ENCODE measurements at regions not wholly inside any gene's neighbourhood (a gene's known extent, or its start where the extent isn't known, plus 50 kb on each side); places are given as distances from the start of the nearest gene placed in this dataset.

DNA sequence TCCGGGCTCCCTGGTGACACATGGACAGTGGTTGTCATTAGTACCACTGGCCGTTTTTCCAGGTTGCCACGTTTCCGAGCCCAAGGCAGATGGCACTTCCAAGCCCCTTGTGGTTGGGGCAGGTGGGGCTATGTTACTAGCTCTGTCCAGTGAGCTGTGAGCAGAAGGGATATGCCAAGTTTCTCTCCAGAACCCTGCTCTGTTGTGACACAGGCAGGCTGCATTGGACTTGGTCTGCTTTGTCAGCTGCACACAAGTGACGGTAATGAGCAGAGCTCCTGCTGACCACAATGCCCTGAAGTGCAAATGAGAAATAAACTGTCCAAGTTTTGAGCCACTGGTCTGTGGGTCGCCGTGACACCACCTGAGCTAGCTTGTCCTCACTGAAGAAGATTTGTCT lies 118.8 kb downstream of the GYPC start:
- DNase-seq = no peak

GRCh38 chr2:126775300-126775985 lies 119.5 kb downstream of the GYPC start:
- DNase-seq = no peak

DNA sequence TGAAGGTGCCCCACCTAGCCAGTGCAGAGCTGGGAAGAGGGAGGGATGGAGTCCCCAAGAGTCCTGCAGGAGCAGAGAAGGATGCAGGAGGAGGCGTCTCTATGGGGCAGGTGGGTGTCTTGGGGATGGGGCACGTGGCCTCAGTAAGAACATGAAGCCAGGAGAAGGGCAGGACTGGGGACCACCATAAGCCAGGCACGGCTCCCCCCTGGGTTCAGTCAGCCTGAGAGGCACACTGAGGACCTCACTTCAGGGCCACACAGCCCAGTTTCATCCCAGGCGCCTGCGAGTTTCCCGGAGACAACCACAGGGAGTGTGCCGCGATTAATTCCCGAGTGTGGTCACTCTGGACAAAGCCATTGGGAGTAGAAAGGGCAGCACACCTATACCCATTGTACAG lies 120.3 kb downstream of the GYPC start:
- no peak for DNase-seq

DNA sequence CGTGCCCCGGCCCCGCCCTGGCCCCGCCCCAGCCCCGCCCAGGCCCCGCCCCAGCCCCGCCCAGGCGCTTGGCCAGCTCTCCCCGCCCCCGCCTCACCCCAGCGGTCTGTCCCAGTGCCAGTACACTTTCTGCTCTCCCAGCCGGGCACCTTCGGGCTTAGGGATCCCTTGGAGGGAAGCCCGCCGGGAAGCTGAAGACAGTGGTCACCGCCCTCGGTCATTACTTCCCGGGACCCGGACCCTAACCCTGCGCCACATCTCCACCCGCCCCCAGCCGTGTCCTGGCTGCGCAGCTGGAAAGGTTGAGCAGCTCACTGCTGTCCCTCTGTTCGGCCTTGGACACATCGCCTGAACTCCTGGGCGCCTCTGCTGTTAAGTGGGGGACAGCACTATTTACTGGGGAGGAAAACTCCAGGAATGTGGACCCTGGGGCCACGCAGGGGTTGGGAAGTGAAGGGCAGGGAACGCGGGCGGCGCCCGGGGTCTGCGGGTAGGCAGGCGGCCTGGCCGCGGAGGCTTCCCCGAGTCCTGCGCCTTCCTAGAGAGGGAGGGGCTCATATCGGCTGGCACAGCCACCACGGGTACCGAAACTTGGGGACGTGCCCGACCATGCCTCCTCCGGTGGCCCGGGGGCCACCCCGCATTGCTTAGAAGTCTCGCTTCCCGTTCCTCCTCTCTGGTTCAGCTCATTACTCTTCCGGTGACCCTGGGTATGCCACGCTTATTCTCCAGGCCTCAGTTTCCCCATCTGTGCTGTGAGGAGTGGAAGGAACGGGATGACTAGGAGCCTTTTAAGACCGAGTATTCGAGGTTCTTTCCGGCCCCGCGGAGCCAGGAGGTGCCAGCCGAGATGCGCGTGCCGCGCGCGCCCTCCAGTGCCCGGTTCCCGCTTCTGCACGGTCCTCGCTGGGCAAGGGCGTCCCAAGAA lies 121.0 kb downstream of the GYPC start:
- peak; percentile 61 for DNase-seq

GRCh38 chr2:126777620-126777978 lies 121.1 kb upstream of the TEX51 start:
- DNase-seq = no peak

GRCh38 chr2:126778561-126779501 lies 119.9 kb upstream of the TEX51 start:
- DNase-seq = no peak

- no peak for DNase-seq
Observed at GRCh38 chr2:126781206-126781605, 117.5 kb upstream of the TEX51 start.

- DNase-seq = no peak
Observed at GRCh38 chr2:126781806-126782205, 116.9 kb upstream of the TEX51 start.

- DNase-seq = no peak
Observed at GRCh38 chr2:126782648-126783047, 116.0 kb upstream of the TEX51 start.

- no peak for DNase-seq
Observed at GRCh38 chr2:126783341-126783740, 115.3 kb upstream of the TEX51 start.

DNA sequence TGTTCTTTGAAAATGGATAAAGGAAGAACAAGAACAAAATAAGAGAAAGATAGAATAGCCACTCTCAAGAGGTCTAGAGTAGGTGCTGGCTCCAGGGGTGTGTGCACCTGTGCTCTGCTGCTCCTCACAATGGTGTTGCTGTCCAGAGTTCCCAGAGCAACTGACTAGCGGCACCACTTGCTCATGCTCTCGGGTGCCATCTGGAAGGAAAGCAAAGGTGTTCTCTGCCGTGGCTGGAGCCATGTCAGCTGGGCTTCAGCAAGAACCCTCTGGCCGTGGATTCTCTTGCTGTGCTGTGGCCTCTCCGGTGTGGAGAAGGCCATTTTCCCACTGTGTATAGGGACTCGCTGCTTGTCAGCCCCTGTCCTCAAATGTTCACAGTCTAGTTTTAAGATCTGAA lies 114.6 kb upstream of the TEX51 start:
- DNase-seq = no peak

- no peak for DNase-seq
Observed at GRCh38 chr2:126784621-126785020, 114.1 kb upstream of the TEX51 start.

DNA sequence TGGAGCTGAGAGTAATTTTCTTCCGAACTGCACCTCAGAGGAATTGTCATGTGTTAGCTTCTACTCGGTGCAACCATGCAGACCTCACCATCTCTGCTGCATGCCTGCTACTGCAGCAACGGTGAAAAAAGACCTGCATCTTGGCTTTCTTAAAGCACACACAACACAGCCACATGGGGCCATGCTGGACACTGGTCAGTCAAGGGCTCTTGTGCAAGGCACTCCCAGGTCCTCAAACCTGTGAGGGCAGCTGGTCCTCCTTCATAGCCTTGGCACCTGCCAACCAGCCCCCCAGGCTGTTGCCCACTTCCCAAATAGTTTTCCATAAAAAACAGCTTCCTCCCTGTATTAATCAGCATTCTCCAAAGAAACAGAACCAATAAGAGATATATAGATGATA lies 113.5 kb upstream of the TEX51 start:
- no peak for DNase-seq

- no peak for DNase-seq
Observed at GRCh38 chr2:126785862-126786261, 112.8 kb upstream of the TEX51 start.

DNA sequence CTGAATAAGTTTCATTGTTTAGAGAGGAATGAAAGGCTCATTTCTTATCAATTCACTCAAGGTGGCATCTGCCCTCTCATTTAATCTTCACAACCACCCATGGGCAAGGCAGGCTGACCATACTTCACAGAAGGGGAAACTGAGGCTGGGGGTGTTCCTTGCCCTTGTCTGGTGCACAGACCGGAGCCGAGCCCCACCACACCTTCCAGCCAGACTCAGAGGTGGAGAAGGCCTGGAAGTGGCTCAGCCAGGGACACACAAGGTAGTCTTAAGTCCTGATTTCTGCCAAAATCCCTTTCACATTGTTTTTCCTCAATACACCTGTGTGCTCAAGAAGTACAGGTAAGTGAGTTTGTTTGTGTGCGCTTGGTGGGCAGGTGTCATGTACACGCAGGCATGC lies 111.9 kb upstream of the TEX51 start:
- DNase-seq = no peak

- no peak for DNase-seq
Observed at GRCh38 chr2:126787289-126787688, 111.4 kb upstream of the TEX51 start.

DNA sequence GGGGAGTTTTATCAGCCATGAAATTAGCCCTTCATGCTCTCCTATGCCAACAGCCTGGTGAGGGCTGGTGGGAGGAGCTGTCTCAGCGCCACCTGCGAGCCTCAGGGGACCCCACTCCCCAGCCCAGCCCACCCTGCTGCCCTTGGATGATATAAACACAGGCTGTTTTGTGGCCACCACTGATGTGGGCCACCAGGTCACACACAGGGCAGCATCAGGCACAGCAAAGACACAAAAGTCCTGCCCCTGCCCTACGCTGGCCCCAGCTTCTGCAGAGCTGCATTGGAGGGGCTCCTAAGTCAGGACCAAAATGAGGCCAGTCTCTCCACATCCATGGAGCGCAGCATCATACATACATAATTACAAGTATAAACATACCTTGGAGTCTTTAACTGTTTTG lies 110.6 kb upstream of the TEX51 start:
- DNase-seq = no peak

DNA sequence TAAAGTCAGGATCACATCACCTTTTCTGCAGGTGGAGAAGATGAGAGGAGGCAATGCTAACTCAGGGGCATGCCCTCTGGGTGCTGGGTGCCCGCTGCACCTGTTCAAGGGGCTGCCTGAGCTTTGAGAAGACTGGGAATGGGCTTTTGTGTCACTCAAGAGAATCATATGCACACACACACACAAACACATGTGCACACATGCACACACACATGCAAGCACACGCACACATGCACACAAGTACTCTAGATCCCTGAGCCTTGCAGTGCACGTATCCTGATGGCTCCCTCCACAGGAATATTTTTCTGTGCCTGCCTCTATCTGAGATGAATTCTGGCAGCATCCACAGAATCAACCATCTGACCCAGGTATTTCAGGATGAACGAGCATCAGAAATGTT lies 110.0 kb upstream of the TEX51 start:
- DNase-seq = no peak

DNA sequence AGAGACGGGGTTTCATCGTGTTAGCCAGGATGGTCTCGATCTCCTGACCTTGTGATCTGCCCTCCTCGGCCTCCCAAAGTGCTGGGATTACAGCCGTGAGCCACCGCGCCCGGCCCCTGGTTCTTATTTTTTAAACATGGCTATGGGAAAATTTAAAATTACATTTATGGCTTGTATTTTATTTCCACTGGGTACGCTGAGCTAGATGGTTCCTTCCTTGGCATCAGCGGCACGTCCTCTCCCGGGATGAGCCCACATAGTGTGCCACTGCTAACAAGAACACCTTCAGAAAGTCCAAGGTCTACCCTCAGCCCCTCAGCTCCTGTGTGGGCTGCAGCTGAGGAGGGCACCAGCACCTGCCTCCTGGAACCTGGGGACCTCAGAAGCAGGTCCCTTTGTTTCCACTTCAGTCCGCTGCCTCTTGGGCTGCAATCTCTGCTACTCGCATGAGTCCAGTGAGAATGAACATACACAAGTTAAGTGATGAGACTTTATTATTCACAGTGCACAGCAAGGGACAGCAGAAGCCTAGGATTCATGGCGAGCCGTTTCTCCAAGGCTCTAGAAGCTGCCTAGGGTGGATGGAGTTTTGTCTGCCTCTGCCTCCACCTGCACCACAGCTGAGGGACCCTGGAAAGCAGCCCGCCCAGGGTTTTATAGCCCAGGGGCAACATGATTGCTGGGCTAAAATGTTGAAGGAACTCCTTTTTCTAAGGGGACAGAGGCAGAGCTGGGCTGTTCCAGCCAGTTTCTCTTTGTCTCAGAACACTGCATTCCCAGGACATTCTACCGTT lies 107.5 kb upstream of the TEX51 start:
- no peak for DNase-seq

DNA sequence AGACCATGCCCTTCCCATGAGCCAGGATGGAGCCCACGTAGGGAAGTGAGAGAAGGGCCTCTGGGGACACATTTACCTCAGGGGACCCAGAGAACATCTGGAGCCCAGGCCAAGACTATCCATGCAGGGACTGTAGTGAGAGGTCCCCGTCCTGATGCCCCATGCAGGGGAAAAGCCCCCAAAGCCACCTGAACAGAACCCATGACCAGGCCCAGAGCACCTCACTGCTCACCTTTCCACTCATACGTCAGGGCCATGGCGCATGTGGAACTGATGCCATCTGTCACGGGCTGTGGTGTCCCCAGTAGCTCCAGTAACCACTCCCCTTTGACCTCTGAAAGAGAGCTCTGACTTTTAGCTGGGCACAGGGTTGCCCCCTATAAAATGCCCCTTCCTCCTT lies 106.5 kb upstream of the TEX51 start:
- no peak for DNase-seq

DNA sequence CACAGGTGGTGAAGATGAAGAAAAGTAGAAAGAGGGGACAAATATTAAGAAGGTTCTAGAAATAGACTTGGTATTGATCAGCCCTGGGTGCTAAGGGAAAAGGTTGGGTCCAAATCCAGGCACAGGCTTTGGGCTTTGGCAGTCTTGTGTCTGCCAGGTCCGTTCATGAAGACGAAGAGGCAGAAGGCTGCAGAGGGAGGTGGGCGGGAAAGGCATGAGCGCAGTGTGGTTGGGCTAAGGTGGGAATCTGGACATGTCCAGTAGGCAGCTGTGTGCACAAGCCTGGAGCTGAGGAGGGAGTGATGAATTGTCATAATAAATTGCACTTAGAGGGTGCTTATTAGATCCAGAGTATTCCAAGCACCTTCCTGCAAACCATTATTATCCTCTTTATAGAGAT lies 105.7 kb upstream of the TEX51 start:
- DNase-seq = no peak

All from fibroblast of skin of scalp (primary cell).